Putamen (tissue), 1 donor: ENCODE measurements at regions not wholly inside any gene's neighbourhood (a gene's known extent, or its start where the extent isn't known, plus 50 kb on each side); places are given as distances from the start of the nearest gene placed in this dataset.
"Not testable (repeated sequence)": the region's sequence is repeated elsewhere in the genome, so short reads cannot be mapped to it uniquely, and the experiment has no call there.

ENCODE experiments used
- DNase-seq: peaks from one replicate; pipeline ENCODE4 v3.0.0-alpha.2; 2016; ENCODE audit warnings: low spot score

DNA sequence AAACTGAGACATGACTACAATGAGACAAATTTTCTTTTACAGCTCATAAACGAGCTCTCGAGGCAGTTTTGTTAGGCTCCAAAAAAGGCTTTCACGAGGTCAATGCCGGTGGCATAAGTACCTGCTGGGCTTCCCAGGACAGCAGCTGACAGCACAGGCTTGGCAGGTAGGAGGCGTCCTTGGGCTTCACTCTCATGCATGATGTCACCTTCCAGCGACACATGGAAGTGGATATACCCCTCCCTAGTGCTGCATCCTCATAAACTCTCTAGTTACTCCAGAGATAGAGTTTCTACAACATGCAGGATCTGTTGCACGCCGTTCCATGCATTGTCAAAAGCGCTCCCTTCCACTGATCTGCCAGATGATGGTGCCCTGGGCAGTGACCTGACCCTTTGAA is 112.5 kb upstream of the PAXBP1 start:
- no peak for DNase-seq

DNA sequence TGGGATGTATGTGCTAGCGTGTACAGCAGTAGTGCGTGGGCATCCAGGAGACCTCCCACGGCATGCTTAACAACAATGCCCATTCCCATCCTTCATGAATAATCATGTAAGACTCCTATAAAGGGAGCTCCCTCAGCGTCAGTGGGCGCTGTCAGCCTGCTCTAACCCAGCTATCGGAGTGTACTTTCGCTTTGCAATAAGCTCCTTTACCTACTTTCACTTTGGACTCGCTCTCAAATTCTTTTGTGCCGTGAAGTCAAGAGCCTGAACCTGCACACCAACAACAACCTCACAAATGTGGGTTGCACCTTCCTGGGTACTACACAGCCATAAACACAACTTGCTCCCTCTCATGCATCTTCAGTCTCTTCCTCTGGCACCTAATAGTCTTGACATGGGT is 114.8 kb upstream of the PAXBP1 start:
- DNase-seq = no peak

DNA sequence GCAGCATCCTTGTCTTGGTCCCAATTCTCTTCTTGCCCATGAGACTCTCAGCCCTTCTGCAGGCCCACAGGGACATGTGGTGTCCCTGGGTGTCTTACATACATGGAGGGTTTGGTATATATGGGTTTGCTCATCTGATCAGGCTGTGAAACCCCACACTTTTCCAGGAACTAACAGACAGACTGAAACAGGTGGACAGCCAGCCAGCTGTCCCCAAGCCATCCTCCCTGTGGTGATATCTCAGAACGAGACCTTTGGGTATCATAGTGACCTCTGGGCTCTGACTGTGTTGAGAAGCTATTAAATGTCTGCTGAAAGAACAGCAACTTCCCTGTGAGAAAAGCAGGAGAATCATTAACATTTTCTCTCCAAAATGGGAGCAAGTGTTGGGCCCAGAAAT is 115.5 kb upstream of the PAXBP1 start:
- DNase-seq = no peak

DNA sequence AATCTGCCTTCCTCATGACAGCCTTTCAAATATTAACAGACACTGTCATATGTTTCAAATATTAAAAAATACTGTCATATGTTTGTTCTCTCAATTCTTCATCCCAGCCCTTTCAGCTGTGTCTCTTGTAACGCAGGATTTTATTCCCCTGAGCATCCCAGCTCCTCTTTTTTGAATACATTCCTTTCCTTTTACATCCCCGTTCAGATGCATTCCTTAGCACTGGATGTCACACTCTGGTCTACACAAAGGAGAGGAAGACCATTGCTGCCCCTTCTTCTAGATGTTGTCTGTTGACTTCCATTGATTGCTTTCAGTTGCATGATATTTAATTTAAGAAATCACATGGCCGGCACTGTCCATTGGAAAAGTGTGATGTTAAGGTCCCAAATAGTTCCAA is 117.4 kb upstream of the PAXBP1 start:
- DNase-seq = no peak

DNA sequence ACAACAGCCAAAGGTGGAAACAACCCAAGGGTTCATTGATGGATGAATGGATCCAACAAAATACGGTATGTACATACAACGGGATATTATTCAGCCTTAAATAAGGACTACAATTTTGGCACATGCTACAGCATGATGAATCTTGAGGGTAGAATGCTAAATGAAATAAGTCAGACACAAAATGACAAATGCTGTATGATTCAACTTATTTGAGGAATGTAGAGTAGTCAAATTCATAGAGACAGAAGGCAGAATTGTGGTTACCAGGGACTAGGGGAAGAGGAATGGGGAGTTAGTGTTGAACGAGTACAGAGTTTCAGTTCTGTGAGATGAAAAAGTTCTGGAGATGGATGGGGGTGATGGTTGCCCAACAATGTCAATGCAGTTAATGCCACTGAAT is 118.0 kb upstream of the PAXBP1 start:
- no peak for DNase-seq

DNA sequence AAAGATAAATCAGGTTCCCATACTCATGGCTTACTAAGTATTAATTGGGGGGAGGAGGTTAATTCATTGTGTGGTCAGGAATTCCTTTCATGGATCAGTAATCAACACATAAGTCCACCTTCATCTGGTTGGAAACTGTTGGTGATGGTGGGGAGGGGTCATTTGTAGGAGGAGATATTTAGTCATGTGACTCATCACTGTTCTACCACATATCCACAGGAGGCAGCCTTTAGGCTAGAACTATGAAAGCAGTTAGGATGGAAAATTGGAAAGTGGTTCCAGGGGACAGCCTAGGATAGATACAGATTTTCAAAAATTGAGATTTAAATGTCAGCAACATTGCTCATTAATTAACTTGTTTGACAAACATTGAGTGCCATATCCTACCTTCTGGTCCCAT is 122.8 kb upstream of the PAXBP1 start:
- DNase-seq = no peak

DNA sequence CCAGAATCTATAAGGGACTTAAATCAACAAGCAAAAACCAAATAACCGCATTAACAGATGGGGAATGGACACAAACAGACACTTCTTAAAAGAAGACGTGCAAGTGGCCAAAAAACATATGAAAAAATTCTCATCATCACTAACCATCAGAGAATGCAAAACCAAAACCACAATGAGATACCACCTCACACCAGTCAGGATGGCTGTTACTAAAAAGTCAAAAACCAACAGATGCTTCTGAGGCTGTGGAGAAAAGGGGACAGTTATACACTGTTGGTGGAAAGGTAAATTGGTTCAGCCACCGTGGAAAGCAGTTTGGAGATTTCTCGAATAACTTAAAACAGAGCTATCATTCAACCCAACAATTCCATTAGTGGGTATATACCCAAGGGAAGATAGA is 124.9 kb upstream of the OLIG2 start:
- no peak for DNase-seq

DNA sequence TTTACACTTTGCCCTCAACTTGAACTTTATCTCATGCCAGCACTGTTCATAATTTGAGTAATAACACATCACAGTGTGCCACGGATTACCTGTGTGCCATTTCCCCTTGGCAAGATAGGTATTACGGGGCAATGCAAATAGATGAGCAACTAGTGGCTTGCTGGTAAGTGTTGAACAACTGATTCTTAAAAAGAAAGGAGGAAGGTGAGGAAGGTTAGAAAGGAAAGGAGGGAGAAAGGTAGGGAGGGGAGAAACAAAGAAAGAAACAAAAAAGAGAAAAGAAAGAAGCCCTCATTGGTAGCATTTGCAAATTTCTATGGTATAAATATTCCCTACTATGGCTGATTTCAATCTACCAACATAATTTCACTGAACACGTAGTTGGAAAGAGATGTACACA is 118.2 kb upstream of the OLIG2 start:
- no peak for DNase-seq

DNA sequence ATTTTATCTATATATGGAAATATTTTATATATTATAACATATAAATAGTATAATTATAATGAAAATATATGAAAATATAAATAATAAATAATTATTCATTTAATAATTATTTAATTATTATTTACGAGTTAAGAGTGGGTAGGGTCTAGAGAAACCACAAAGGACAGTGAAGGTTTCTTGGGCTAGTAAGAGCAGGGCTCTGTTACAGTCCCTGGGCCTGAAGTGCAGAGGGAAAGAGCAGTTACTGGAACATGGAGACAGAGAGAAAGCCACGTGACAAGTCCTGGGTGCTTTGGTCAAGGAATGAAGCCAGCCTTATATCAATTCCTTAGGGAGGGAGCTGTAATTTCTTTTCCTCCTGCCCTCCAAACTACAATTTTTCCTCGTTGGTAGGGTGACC is 117.2 kb upstream of the OLIG2 start:
- no peak for DNase-seq

DNA sequence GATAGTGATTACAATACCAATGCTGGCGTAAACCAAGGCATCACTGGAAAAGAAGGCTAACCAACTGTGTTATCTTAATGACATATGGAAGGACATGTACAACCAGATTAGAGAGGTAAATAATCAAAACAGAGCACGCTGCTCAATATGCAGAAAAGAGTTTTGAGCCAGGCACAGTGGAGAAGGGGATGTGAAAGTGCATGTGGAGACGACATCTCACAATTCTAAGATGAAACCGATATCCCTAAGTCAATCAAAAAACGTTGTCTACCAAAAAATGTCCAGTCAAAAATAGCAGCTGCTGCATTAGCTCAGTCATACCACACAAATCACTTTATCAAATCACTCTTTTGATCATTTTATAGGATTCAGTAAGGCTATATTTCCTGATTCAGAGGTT is 116.3 kb upstream of the OLIG2 start:
- DNase-seq = no peak

DNA sequence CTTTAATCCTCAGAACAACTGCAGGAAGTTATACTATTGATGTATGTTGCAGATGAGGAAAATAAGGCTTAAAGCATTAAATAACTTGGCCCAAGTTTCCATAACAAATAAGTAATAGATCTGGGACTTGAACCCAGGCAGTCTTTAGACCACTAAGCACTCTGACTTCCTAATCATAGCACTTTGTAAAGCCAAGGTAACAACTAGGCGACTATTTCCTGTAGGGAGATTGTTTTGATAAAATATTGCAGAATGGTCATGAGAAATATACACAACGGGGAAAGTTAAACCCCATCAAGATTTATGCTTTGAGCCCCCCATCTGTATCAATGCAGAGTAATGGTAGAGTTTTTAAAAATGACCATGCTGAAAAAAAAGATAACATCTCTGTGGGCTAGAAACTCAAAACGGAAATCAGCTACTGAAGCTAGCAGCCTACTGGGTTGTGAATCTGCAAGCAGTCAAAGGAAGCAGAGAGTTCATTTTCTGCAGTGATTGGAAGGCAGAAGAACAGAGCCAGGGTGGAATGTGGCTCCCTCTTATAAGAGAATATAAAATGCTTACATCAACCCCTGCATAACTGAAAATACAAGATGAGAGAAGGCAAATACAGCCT is 111.2 kb upstream of the OLIG2 start:
- DNase-seq = no peak

DNA sequence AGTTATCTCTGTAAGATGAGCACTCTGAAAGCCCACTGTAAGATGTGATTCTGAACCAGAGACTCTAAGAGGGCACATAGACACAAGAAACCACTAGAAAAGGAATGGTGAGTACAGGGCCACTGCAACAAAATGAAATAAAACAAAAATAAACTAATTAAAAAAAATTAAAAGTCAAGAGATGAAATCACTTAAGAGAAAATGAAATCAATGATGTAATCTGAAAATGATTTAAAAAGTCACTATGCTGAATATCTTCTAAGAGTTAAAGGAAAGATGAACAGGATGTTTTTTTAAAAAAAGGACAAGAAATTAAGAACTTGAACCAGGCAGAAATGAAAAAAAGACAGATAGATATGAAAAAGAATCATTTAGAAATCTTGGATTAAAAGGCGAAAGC is 110.6 kb upstream of the OLIG2 start:
- DNase-seq = no peak

DNA sequence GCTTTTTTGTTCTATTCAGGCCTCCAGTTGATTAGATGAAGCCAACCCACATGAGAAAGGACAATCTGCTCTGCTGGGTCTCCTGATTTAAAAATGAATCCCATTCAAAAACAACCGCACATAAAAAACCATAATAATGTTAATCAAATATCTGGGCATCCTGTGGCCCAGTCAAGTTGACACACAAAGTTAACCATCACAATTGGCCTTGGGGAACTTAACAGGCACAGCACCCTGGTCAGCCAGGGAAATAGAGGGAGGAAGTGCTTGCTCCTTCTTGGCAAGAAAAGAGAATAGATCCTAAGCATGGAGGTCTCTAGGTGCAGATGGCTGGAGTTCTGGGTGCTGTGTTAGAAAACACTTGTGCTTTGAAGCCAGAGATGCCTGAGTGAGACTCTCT is 109.6 kb upstream of the OLIG2 start:
- no peak for DNase-seq

DNA sequence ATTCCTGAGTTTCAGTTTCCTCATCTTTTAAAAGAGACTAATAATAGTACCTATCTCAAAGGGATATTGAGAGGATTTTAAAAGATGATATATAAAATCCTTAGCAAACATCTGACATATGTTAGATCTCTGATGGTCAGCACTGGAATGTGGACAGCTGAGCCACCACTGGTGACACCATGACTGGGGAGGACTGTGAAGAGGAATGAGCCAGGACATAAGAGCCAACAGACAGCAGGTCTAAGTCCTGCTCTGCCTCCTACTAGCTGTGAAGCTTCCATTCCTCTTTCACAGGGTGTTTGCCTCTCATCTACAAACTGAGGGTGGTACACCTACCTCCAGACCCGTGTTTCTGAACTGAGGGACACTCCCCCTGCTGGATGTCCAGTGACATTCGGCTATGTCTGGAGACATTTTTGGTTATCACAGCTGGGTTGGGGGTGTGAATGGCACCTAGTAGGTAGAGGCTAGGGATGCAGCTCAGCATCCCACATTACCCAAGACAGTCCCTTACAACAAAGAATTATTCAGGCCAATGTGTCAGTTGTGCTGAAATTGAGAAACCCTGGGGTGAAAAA is 109.1 kb upstream of the OLIG2 start:
- DNase-seq = no peak

DNA sequence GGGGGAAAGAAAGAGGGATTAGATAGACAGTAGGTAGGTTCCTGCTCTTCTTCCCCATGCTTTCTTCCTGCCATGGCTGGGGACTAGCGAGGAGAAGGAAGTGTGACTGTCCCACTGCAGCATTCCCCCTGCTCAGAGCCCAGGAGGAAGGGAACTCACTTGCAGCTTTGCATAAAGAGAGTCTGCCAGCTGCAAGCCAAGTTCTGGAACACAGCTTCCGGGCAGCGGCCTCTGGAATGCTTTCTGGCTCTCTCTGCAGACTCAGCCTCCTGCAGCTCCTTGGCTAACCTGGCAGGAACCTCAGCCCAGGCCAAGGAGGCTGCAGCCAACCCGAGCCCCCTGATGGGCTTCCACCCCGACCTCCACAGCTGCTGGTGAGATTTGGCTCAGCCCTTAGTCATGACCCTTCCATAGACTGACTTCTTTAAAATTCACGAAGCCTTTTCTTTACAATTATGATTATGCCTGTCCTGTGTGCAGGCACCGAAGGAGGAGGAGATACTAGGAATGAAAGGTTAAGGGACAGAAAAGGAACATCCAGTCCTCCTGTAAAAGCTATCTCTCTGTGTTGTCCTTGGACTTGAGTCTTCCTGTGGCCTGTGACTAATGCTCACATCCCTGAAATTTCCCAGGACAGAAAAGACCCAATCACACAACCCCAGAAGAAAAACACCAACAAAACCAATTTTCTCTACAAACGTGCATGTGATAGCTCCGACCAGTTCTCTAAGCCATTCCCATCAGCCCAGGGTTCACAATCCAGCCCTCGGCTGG is 108.2 kb upstream of the OLIG2 start:
- DNase-seq = no peak

DNA sequence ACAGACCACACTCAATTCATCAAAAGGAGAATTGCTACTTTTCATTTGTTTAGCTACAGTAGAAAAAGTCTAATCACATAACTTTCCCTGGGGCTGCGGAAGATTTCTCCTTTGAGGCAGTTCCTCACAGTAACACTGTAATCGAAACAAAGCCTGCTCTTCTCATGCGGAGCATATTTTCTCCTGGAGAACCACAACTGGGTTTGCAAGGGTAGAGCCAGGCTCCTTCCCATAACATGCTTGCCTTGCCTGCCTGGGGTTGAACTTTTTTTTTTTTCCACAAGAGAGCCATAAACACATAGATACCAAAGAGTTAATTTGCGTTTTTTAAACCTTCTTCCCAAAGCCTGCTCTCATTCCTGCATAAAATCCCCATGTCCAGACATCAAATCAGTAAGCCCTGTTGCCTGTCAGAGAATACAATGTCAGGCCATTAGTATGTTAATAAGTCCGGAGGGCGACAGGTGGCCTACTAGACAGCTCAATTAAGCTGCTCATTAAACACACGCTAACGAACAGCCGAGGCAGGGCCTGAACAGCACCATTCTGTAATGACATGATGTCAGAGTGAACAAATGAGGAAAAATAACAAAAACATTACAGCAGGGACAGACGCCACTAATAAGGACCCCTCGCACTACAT is 107.1 kb upstream of the OLIG2 start:
- no peak for DNase-seq

DNA sequence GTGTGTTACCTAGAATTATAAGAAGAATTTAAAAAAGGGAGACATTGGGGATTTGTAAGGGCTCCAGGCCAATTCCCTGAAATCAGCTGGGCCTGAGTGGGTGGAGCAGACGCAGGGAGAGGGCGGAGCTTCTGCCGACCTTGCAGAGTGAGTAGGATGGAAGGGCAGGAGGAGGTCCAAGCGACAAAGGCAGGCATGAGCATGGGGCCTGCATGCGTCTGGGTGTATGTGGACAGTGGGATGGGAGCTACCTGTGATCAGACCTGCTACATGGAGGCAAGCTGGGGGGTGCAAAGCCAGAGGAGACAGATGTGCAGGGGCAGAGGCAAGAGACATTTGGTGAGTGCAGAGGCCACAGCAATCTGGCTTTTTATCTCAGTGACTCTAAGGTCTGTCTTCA is 105.3 kb upstream of the OLIG2 start:
- DNase-seq = no peak

DNA sequence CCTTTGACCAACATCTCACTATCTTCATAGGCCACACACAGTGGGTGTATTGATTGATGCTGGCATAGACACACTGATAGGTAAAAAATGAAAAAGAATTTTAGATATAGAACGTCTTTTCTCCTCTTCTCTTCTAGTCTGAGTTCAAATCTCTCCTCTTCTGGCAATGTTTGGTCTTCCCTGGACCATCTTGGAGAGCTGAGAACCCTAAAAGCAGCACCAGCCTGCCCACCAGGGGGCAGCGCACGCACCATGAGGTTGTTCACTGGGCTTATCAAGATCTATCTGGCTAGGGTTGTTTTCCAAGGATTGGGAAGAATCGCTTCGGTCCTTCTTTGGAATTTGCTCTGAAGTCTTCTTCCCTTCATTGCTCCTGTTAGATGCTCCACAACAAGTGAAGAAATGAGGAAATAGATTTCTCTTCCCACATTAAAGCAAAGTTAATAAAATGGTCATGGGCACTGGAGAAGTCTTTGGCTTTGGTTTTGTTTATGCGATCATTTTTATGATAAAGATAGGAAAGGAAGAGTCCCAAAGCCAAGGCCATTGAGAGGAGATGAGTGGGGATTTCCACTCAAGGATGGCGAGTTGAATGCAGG is 104.0 kb upstream of the OLIG2 start:
- DNase-seq = no peak

DNA sequence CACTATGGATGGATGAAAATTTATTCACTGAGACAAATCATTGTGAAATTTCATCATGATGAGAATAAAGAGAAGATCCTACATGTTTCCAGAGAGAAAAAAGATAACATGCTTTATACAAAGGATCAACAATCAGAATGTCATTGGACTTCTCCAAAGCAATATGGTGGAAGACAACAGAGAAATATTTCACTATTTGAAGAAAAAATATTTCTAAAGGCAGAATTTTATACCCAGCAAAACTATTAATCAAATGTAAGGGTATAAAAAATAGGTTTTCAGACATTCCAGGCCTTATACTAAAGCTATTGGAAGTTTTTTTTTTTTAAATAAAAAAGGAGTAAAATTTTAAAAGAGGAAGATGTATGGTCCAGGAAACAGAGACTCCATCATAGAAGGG is 100.6 kb upstream of the OLIG2 start:
- DNase-seq = no peak

DNA sequence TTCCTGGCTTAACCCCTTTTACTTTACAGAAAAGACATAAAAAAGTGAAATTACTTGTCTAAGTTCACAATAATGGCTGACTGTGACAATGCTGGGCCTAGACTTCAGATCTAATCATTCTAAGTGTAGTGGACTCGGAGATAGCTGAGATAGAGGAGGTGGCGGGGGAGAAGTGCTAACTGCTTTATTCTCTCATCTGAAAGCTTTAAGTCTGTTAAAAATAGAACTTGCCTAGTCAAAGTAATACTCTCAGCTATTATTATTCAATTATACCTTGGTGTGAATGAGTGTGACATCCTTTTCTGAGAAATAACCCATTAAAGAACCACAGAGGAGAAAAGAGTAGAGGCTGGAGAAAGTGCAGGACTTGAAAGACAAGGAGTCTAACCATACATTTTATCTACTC is 96.1 kb upstream of the OLIG2 start:
- DNase-seq = no peak

DNA sequence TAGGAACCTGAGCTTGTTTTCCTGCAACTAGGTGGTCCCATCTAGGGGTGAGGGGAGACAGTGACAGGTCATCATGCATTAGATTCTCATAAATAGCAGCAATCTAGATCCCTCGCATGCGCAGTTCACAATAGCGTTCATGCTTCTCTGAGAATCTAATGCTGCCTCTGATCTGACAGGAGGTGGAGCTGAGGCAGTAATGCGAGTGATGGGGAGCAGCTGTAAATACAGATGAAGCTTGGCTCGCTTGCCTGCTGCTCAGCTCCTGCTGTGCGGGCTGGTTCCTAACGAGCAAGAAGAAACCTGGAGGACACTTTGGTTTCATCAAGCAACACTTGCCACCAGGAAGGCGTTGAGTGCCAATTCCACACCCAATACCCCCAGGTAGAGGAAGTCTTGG is 95.1 kb upstream of the OLIG2 start:
- DNase-seq = no peak

DNA sequence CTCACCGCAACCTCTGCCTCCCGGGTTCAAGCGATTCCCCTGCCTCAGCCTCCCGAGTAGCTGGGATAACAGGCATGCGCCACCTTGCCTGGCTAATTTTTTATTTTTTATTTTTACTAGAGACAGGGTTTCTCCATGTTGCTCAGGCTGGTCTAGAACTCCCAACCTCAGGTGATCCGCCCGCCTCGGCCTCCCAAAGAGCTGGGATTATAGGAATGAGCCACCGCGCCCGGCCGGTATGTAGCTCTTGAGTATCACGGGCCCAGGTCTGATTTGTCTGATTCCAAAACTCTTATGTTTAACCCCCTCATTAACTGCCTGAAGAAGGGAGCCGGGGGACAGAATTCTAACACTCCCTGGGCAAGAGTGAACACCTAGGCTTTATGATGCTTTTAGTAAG is 91.7 kb upstream of the OLIG2 start:
- not testable (repeated sequence) for DNase-seq

DNA sequence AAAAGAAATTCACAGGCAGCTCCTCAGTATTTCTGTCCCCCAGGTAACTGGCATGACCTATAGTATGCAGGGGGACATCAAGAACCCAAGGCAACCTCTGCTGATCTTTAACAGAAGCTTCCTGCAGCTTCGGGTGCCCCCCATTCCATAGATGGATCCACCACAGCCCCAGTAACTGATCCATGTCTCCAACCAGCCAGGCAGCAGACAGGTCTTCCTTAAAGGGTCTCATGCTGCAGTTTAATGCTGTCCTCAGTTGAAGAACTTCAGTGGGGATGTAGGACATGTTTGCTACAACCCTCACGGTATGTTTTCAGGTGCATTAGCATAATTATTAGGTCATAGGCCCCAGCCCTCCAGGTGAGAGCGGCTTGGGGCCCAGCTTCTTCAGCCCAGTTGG is 90.9 kb upstream of the OLIG2 start:
- DNase-seq = no peak
